ENCODE measurements at regions not wholly inside any gene's neighbourhood (a gene's known extent, or its start where the extent isn't known, plus 50 kb on each side); places are given as distances from the start of the nearest gene placed in this dataset.

DNA sequence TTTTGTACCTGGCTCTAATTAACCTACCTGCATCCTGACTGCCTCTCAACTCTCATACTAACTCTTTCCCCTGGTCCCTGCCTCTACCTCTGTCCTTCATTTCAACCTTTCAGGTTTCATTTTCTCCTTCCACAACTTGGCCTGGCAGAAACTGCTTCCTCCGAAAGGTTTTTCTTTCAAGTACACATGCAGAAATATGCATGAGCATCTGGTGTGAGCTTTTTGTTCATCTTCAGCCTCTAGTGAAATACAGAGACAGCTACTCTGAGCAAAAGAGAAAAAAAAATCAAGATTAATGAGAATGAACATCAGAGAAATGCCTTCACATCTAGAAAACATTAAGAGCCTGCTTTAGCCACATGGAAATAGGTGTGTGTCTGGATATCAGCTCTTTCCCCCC lies 297.9 kb upstream of the PCSK5 start:
- TF ChIP-seq POLR2A (IDR thresholded peaks at IDR 0.05) = no peak
- TF ChIP-seq, protein P1, sequence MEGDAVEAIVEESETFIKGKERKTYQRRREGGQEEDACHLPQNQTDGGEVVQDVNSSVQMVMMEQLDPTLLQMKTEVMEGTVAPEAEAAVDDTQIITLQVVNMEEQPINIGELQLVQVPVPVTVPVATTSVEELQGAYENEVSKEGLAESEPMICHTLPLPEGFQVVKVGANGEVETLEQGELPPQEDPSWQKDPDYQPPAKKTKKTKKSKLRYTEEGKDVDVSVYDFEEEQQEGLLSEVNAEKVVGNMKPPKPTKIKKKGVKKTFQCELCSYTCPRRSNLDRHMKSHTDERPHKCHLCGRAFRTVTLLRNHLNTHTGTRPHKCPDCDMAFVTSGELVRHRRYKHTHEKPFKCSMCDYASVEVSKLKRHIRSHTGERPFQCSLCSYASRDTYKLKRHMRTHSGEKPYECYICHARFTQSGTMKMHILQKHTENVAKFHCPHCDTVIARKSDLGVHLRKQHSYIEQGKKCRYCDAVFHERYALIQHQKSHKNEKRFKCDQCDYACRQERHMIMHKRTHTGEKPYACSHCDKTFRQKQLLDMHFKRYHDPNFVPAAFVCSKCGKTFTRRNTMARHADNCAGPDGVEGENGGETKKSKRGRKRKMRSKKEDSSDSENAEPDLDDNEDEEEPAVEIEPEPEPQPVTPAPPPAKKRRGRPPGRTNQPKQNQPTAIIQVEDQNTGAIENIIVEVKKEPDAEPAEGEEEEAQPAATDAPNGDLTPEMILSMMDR (IDR thresholded peaks at IDR 0.05) = no peak

Measured in testis (tissue), 2 donors.